ENCODE measurements at regions not wholly inside any gene's neighbourhood (a gene's known extent, or its start where the extent isn't known, plus 50 kb on each side); places are given as distances from the start of the nearest gene placed in this dataset.

DNA sequence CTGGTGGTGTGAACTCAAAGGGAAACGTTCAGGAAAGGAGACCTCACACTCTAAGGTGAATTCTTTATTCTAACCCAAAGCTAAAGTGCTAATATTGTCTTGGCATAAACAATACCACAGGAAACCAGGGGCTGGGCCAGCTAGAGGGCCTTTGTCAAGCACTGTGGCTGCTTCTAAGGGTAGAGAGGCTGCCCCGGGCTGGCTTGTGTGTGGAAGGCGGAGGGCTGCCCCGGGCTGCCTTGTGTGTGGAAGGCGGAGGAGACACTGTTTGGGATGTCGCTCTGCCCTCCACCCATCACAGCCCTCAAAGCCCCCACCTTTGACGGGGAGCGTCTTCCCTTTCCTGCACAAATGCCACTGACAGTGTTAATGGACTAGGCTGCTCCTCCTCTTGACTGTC, 216.8 kb downstream of the TOMM20 start:
- TF ChIP-seq, protein P1, sequence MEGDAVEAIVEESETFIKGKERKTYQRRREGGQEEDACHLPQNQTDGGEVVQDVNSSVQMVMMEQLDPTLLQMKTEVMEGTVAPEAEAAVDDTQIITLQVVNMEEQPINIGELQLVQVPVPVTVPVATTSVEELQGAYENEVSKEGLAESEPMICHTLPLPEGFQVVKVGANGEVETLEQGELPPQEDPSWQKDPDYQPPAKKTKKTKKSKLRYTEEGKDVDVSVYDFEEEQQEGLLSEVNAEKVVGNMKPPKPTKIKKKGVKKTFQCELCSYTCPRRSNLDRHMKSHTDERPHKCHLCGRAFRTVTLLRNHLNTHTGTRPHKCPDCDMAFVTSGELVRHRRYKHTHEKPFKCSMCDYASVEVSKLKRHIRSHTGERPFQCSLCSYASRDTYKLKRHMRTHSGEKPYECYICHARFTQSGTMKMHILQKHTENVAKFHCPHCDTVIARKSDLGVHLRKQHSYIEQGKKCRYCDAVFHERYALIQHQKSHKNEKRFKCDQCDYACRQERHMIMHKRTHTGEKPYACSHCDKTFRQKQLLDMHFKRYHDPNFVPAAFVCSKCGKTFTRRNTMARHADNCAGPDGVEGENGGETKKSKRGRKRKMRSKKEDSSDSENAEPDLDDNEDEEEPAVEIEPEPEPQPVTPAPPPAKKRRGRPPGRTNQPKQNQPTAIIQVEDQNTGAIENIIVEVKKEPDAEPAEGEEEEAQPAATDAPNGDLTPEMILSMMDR (IDR thresholded peaks at IDR 0.05), result no peak
- TF ChIP-seq POLR2A (IDR thresholded peaks at IDR 0.05), result no peak
